GM12874 (cell line): ENCODE measurements at regions not wholly inside any gene's neighbourhood (a gene's known extent, or its start where the extent isn't known, plus 50 kb on each side); places are given as distances from the start of the nearest gene placed in this dataset.

ENCODE experiments used
- TF ChIP-seq, protein P1 (sequence below): IDR thresholded peaks from 2 replicates; pipeline ENCODE4 v1.5.1; 2011; ENCODE audit warnings: low read depth, mild to moderate bottlenecking, control low read depth, low read length, moderate library complexity; ENCODE audit not compliant: insufficient read depth

DNA sequence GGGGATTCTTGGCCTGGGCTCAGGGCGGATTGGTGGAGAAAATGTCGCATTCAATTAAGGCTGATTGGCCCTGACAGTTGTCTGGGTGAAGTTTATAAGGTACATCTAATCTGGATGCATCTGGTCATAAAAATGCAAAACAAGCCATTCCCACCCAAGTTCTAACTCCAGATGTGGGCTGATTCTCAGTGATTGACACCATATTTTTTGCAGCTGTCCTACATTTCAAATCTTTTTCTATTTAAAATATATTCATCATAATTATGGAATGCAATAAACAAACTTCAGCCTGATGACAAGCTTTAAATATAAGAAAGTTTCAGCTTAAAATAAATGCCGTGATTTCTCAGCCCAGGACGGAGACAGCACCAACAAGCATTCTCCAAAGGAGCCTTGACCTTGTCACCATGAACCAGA, 146.4 kb upstream of the SMIM23 start:
- TF ChIP-seq, protein P1, sequence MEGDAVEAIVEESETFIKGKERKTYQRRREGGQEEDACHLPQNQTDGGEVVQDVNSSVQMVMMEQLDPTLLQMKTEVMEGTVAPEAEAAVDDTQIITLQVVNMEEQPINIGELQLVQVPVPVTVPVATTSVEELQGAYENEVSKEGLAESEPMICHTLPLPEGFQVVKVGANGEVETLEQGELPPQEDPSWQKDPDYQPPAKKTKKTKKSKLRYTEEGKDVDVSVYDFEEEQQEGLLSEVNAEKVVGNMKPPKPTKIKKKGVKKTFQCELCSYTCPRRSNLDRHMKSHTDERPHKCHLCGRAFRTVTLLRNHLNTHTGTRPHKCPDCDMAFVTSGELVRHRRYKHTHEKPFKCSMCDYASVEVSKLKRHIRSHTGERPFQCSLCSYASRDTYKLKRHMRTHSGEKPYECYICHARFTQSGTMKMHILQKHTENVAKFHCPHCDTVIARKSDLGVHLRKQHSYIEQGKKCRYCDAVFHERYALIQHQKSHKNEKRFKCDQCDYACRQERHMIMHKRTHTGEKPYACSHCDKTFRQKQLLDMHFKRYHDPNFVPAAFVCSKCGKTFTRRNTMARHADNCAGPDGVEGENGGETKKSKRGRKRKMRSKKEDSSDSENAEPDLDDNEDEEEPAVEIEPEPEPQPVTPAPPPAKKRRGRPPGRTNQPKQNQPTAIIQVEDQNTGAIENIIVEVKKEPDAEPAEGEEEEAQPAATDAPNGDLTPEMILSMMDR: no peak

DNA sequence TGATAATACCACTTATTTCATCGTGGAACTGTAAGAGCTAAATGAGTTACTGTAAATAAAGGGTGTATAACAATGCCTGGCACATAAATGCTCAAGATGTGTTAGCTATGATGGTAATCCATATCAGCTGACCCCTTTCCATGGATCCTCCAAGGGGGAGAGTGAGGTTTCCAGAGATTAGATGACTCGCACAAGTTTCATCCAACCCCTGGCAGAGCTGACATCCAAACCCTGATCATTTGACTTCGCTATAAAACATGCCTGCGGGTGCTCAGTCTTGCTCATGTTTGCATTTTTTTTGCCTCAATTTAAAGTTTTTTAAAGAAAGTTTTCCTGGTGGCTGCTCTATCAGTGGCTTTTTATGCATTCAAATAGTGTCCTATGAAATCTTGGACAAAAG, 145.7 kb upstream of the SMIM23 start:
- TF ChIP-seq, protein P1: no peak

DNA sequence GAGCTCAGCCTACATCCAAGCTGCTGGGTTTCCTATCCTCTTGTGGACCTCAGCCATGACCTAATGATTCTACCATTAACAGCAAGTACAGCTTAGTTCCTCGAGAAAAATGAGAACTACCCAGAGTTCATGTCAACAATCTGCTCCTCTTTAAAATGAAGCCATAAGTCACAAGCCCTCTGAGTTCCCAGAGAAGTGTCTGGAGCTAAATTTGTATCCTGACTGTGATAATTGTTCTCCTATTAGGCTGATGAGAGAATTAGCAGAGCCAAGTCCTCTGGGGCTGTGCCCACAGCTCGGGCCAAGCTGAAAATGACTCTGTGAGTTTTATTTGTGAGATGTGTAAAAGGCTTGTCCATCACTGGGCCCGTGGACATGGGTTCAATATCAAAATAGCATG, 145.1 kb upstream of the SMIM23 start:
- TF ChIP-seq, protein P1: no peak

DNA sequence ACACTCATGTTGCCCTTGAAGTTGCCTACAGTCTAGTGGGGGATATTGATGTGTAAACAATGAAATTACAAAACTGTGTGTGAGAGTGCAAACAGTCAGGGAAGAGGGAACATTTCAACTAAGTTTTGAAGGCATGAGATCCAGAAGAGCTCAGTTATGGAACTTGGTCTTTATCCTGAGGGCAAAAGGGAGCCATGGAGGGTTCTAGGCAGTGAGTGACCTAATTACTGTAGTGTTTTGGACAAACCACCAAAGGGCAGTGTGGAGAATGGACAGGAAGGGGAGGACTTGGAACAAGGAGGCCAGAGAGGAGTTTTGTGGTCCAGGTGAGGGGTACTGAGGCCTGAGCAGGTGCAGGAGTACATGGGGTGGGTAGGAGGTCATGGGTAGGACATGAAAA, 143.7 kb upstream of the SMIM23 start:
- TF ChIP-seq, protein P1: no peak

DNA sequence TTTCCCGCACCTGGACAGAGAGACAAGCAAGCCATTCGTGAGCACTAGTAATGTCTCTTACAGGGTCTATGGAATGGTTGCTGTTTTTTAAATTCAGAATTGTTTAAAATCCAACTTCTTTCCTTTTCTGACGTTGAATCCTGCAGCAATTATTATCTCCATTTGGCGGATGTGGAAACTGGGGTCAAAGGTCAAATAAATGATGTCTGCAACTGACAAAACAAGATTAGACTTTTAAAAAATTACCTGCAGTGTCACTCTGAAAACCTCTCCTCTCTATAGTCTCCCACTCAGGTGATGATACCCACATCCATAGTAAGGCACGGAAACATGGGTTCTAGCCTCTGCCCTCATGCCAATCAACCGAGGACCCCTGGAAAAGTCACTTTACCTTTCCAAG, 142.7 kb upstream of the SMIM23 start:
- TF ChIP-seq, protein P1: no peak

DNA sequence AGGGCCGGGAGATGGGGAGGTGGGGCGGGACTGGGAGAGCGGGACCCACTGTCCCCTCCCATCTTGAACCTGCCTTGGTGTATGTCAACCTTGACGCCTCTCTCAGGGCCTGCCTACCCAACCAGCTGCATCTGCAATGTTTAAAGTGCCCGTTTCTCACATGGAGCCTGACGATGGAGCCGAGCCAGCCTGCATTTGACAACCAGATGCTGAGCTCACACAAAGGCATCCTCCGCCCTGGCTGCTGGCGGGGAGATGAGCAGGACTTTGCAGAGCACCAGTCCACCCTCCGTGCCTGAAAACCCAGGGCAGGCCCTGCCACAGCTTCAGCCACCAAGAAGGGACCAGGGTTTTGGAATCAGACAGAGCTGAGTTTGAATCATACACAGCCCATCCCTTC, 141.1 kb upstream of the SMIM23 start:
- TF ChIP-seq, protein P1: no peak

DNA sequence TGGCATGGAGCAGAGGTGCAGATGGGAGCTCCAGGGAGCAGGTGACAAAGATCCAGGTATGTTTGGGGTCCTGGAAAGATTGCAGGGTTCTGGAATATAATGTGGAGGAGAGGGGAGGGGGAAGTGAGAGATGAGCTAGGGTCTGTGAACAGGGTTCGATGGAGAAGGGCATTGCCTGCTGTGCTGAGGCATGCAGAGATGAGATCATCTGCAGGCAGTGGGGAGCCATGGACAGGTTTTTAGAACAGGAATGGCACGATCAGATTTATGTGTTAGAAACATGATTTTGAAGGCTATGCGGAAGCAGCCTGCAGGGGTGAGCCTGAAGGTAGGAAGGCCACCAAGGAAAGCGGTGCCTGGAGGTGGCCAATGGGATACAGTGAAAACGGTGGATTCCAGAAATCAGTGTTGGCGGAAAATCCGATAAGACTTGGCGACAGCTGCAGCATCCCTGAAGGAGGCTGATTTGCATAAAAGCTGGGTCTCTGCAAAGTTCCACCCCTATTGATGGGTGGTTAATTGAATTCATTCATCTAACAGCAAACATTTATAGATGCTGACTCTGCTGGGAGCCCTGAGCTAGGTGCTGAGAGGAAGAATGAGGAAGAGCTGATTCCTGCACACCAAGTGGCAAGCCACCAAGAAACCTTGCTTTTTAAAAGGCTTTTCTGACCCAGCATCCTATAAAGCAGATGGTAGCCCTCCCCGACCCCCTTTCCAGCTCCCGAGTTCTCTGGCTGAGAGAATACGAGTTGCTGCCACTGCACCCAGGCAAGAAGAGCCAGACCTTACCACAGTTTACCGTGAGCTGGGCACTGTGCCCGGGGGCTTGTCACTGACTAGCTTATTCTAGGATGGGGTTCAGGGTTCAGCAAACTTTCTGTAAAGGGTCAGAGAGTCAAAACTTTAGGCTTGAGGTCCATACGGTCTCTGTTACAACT, 139.2 kb upstream of the SMIM23 start:
- TF ChIP-seq, protein P1: no peak
